ENCODE measurements at regions not wholly inside any gene's neighbourhood (a gene's known extent, or its start where the extent isn't known, plus 50 kb on each side); places are given as distances from the start of the nearest gene placed in this dataset.
"Not testable (repeated sequence)": the region's sequence is repeated elsewhere in the genome, so short reads cannot be mapped to it uniquely, and the experiment has no call there.

DNA sequence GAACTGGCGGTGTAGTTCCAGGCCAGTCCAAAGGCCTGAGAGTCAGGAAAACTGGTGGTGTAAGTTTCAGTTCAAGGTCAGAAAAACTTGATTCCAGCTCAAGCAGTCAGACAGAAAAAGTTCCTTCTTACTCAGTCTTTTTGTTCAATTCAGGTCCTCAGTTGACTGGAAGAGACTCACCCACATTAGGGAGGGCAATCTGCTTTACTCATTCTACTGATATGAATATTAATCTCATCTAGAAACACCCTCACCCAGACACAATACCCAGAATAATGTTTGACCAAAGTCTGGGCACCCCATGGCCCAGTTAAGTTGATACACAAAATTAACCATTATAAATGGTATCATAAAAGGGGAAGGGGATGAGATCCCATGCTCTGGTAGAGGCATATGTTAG lies 50.1 kb upstream of the LTA4H start:
- intact Hi-C loops (cut with DNase I): no loop called here
- TF ChIP-seq POLR2A (IDR thresholded peaks at IDR 0.05): no peak
- no peak for TF ChIP-seq EP300 (IDR thresholded peaks at IDR 0.05)
- TF ChIP-seq, protein P1, sequence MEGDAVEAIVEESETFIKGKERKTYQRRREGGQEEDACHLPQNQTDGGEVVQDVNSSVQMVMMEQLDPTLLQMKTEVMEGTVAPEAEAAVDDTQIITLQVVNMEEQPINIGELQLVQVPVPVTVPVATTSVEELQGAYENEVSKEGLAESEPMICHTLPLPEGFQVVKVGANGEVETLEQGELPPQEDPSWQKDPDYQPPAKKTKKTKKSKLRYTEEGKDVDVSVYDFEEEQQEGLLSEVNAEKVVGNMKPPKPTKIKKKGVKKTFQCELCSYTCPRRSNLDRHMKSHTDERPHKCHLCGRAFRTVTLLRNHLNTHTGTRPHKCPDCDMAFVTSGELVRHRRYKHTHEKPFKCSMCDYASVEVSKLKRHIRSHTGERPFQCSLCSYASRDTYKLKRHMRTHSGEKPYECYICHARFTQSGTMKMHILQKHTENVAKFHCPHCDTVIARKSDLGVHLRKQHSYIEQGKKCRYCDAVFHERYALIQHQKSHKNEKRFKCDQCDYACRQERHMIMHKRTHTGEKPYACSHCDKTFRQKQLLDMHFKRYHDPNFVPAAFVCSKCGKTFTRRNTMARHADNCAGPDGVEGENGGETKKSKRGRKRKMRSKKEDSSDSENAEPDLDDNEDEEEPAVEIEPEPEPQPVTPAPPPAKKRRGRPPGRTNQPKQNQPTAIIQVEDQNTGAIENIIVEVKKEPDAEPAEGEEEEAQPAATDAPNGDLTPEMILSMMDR (IDR thresholded peaks at IDR 0.05): no peak
- H3K4me3 ChIP-seq: no peak overlapping the region
- no peak for DNase-seq
- 87 to 92% (median 91%) methylated on average over 1 of the region's 1 CpG for WGBS, 3 donors
- no peaks in the 10 kb centered on the region for H3K4me1 ChIP-seq (ENCODE audit: insufficient read depth)
- no peaks in the 10 kb centered on the region for H3K36me3 ChIP-seq
- no peak overlapping the region for H3K27ac ChIP-seq
- no peaks in the 10 kb centered on the region for H3K27me3 ChIP-seq
- no peaks in the 10 kb centered on the region for H3K9me3 ChIP-seq

DNA sequence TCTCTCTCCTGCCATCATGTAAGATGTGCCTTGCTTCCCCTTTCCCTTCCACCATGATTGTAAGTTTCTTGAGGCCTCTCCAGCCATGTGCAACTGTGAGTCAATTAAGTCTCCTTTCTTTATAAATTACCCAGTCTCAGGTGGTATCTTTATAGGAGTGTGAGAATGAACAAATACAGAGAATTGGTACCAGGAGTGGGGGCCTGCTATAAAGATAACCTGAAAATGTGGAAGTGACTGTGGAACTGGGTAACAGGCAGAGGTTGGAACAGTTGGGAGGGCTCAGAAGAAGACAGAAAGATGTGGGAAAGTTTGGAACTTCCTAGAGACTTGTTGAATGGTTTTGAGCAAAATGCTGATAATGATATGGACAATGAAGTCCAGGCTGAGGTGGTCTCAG lies 50.8 kb upstream of the LTA4H start:
- H3K4me3 ChIP-seq; H3K4me1 ChIP-seq (ENCODE audit: insufficient read depth); H3K9me3 ChIP-seq; intact Hi-C loops (cut with DNase I); H3K36me3 ChIP-seq; DNase-seq; H3K27ac ChIP-seq; H3K27me3 ChIP-seq: not testable (repeated sequence)

DNA sequence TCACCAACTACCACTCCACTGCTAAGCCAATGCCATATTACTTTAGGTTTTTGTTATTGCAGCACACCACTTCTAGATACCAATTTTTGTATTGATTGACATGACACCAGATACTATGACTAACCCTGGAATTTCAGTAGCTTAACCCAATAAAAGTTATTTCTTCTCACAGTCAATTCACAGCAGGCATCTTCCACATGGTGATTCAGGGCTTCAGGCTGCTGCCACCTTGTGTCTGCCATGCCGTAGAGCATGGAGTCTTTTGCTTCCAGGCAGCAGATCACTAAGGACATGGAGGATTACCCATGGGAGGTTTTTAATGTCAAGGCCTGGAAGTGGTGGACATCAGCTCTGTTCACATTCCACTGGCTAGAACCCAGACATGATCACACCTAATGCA lies 56.4 kb upstream of the LTA4H start:
- H3K4me1 ChIP-seq (ENCODE audit: insufficient read depth): peaks cover 2% of the 10 kb centered on the region
- WGBS, 3 donors: 72 to 91% (median 81%) methylated on average over 1 of the region's 1 CpG
- H3K9me3 ChIP-seq: no peaks in the 10 kb centered on the region
- TF ChIP-seq, protein P1 (IDR thresholded peaks at IDR 0.05): no peak
- TF ChIP-seq POLR2A (IDR thresholded peaks at IDR 0.05) (no peak), EP300 (IDR thresholded peaks at IDR 0.05) (no peak)
- no peak overlapping the region for H3K4me3 ChIP-seq
- no peaks in the 10 kb centered on the region for H3K36me3 ChIP-seq
- H3K27ac ChIP-seq: no peak overlapping the region
- no peaks in the 10 kb centered on the region for H3K27me3 ChIP-seq
- DNase-seq: no peak
- intact Hi-C loops (cut with DNase I): no loop called here

DNA sequence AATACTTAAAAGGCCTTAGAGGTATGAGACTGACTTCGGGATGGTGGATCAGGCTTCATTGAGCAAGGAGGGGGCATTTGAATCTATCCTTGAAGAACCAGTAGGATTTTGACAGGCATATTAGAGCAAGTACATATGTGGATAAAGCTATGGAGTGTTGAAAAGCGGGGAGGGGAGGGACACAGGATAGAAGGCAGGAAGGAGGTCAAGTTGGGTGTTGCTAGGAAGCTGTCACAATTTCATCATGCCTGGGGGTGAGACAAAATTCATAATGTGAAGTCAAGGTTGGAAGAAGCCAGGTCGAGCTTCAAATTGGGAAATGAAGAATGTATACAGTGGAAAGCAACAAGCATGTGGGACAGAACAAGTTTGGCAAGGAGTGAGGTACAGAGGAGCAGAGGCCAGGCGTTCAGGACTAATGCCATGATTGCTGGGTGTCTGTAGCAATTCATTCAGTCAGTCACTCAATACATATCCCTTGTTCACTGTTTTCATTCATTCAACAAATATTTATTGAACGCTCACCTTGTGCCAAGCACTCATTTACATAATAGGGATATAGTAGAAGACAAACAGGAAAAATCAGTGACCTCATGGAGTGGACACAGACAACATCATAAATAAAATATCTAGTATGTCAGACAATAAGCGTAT lies 58.3 kb upstream of the LTA4H start:
- Histone ChIP-seq H3K9me3 (no peaks in the 10 kb centered on the region), H3K4me3 (no peak overlapping the region), H3K4me1 (ENCODE audit: insufficient read depth) (peaks cover 2% of the 10 kb centered on the region), H3K27me3 (no peaks in the 10 kb centered on the region), H3K27ac (no peak overlapping the region), H3K36me3 (no peaks in the 10 kb centered on the region)
- no peak for TF ChIP-seq POLR2A (IDR thresholded peaks at IDR 0.05)
- TF ChIP-seq, protein P1 (IDR thresholded peaks at IDR 0.05): no peak
- TF ChIP-seq EP300 (IDR thresholded peaks at IDR 0.05): no peak
- intact Hi-C loops (cut with DNase I): no loop called here
- WGBS, 3 donors: 61 to 69% (median 67%) methylated on average over 6 of the region's 6 CpGs
- DNase-seq: no peak

DNA sequence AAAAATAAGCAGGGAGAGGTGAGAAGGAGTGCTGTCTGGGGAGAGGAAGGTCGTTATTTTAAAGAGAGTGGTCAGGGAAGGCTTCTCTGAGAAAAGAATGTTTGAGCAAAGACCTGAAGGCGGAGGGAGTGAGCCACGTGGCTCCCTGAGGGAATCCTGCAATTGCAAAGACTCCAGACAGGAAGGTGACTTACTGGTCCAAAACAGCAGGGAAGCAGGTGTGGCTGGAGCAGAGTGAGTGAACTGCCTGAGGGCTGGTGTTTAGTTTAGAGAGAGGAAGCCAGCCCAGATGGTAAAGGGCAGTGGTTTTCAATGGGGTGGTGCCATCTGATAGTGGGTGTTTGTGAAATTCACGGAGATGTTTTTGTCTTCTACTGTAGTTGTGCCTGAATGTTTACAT lies 58.8 kb upstream of the LTA4H start:
- no peak for TF ChIP-seq EP300 (IDR thresholded peaks at IDR 0.05)
- TF ChIP-seq, protein P1 (IDR thresholded peaks at IDR 0.05): no peak
- no peak for TF ChIP-seq POLR2A (IDR thresholded peaks at IDR 0.05)
- intact Hi-C loops (cut with DNase I): no loop called here
- WGBS, 3 donors: 8 to 23% (median 11%) methylated on average over 4 of the region's 4 CpGs
- H3K4me3 ChIP-seq: no peak overlapping the region
- no peaks in the 10 kb centered on the region for H3K36me3 ChIP-seq
- H3K27me3 ChIP-seq: no peaks in the 10 kb centered on the region
- DNase-seq: no peak
- peaks cover 2% of the 10 kb centered on the region for H3K4me1 ChIP-seq (ENCODE audit: insufficient read depth)
- H3K27ac ChIP-seq: no peak overlapping the region
- no peaks in the 10 kb centered on the region for H3K9me3 ChIP-seq
